ENCODE measurements at regions not wholly inside any gene's neighbourhood (a gene's known extent, or its start where the extent isn't known, plus 50 kb on each side); places are given as distances from the start of the nearest gene placed in this dataset.

- Histone ChIP-seq H4K20me1 (ENCODE audit: insufficient read depth) (no peaks in the 10 kb centered on the region), H3K9me3 (no peaks in the 10 kb centered on the region), H3K4me2 (no peak overlapping the region), H3F3A (replicated peaks; ENCODE audit: insufficient read depth) (no peaks in the 10 kb centered on the region), H3K4me1 (ENCODE audit: control insufficient read depth in 1 of 2, insufficient read depth in 2 of 2, low read depth in 1 of 2, low read length in 1 of 2) (no peaks in the 10 kb centered on the region), H3K36me3 (replicated peaks in 1 of 2; ENCODE audit: control insufficient read depth in 1 of 2, insufficient read depth in 2 of 2, low read length in 1 of 2) (no peaks in the 10 kb centered on the region), H3K79me2 (ENCODE audit: insufficient read depth) (no peaks in the 10 kb centered on the region), H3K27ac (ENCODE audit: low read depth in 2 of 2, low read length in 1 of 2) (no peak overlapping the region), H3K27me3 (ENCODE audit: insufficient read depth) (no peaks in the 10 kb centered on the region), H3K4me3 (ENCODE audit: low read depth in 2 of 2, low read length in 1 of 2) (no peak overlapping the region), H2AFZ (ENCODE audit: low read depth) (no peak overlapping the region), H3K9ac (no peak overlapping the region), H3K9me2 (no peaks in the 10 kb centered on the region)
- CTCF ChIA-PET = no interaction called here
- WGBS (ENCODE audit: low lambda C conversion rate) = 92% methylated on average over 4 of the region's 4 CpGs
- TF ChIP-seq FOSL2 (IDR thresholded peaks at IDR 0.05; ENCODE audit: borderline replicate concordance, low read depth) (no peak), SIN3A (IDR thresholded peaks at IDR 0.05; ENCODE audit: borderline replicate concordance, low read depth, low read length) (no peak), RXRA (IDR thresholded peaks at IDR 0.05; ENCODE audit: borderline replicate concordance, low read depth) (no peak), CHD2 (IDR thresholded peaks at IDR 0.05; ENCODE audit: low read length, partially characterized antibody) (no peak), EZH2phosphoT487 (IDR thresholded peaks at IDR 0.05; ENCODE audit: borderline replicate concordance, low read depth) (no peak), SMC3 (IDR thresholded peaks at IDR 0.05; ENCODE audit: low read depth, low read length) (no peak), CTCF (IDR thresholded peaks at IDR 0.05) (no peak), REST (IDR thresholded peaks at IDR 0.05; ENCODE audit: low read depth, low read length) (no peak), RAD21 (IDR thresholded peaks at IDR 0.05; ENCODE audit: low read length) (no peak), POLR2AphosphoS5 (IDR thresholded peaks at IDR 0.05; ENCODE audit: low read depth, low read length) (no peak), NRF1 (IDR thresholded peaks at IDR 0.05; ENCODE audit: low read depth, low read length) (no peak), PBX3 (IDR thresholded peaks at IDR 0.05) (no peak), FOXM1 (IDR thresholded peaks at IDR 0.05; ENCODE audit: low read depth) (no peak)
- TF ChIP-seq, protein P1, sequence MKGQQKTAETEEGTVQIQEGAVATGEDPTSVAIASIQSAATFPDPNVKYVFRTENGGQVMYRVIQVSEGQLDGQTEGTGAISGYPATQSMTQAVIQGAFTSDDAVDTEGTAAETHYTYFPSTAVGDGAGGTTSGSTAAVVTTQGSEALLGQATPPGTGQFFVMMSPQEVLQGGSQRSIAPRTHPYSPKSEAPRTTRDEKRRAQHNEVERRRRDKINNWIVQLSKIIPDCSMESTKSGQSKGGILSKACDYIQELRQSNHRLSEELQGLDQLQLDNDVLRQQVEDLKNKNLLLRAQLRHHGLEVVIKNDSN (IDR thresholded peaks at IDR 0.05; ENCODE audit: borderline replicate concordance, low read depth) = no peak
- POLR2A ChIA-PET = no interaction called here
- DNase-seq = no peak
These were observed 168.4 kb downstream of the RND3 start for GRCh38 chr2:150319085-150319484.
